Tibial nerve (tissue), 4 donors: ENCODE measurements at regions not wholly inside any gene's neighbourhood (a gene's known extent, or its start where the extent isn't known, plus 50 kb on each side); places are given as distances from the start of the nearest gene placed in this dataset.
"Not testable (repeated sequence)": the region's sequence is repeated elsewhere in the genome, so short reads cannot be mapped to it uniquely, and the experiment has no call there.

ENCODE experiments used
- DNase-seq, 2 donors: peaks; one replicate each; pipeline ENCODE4 v3.0.0-alpha.2; 2019; ENCODE audit warnings: low spot score in 2 of 2
- H3K27ac ChIP-seq, 4 donors: fragments of 200-600 bp; sonication (generic) in 3 of 4; one replicate each; pipeline ENCODE4 v1.5.1; 2017 to 2019; ENCODE audit warnings: mild to moderate bottlenecking in 1 of 4
- H3K27me3 ChIP-seq, 2 donors: fragments of 200-600 bp; sonication (generic) in 1 of 2; one replicate each; pipeline versions ENCODE4 v1.5.1 to v1.6.0; 2017 to 2019
- H3K36me3 ChIP-seq, 3 donors: fragments of 200-600 bp; sonication (generic); one replicate each; pipeline ENCODE4 v1.5.1; 2018 to 2019
- H3K4me1 ChIP-seq, 4 donors: fragments of 200-600 bp; sonication (generic) in 3 of 4; one replicate each; pipeline ENCODE4 v1.5.1; 2017 to 2019
- H3K4me3 ChIP-seq, 4 donors: fragments of 200-600 bp; sonication (generic) in 3 of 4; one replicate each; pipeline ENCODE4 v1.5.1; 2017 to 2019; ENCODE audit warnings: mild to moderate bottlenecking in 1 of 4, moderate library complexity in 1 of 4
- H3K9me3 ChIP-seq, 4 donors: fragments of 200-600 bp; sonication (generic) in 3 of 4; one replicate each; pipeline ENCODE4 v1.5.1; 2017 to 2019
- CTCF ChIP-seq, 5 experiments: fragments of 200-600 bp in 3 of 5; fragments of 450-650 bp in 2 of 5; sonication (generic) in 3 of 5; IDR thresholded peaks; one replicate each; pipeline ENCODE4 v1.5.1; 2016 to 2019; ENCODE audit warnings: antibody characterized with exemption in 5 of 5, mild to moderate bottlenecking in 3 of 5, moderate library complexity in 2 of 5
- EP300 ChIP-seq, 2 donors: sonication (generic); formaldehyde crosslinking; IDR thresholded peaks; one replicate each; pipeline ENCODE4 v1.6.1; 2017; ENCODE audit warnings: antibody characterized with exemption in 2 of 2, mild to moderate bottlenecking in 1 of 2
- POLR2A ChIP-seq, 2 donors: fragments of 450-650 bp; IDR thresholded peaks; one replicate each; pipeline ENCODE4 v1.6.1; 2017; ENCODE audit warnings: antibody characterized with exemption in 2 of 2, mild to moderate bottlenecking in 2 of 2, moderate library complexity in 2 of 2
- WGBS, 2 donors: methylation state at CpG; one replicate each; pipeline ENCODE4 v1.1.5; 2018; 5-methylcytosine and 5-hydroxymethylcytosine counted together

DNA sequence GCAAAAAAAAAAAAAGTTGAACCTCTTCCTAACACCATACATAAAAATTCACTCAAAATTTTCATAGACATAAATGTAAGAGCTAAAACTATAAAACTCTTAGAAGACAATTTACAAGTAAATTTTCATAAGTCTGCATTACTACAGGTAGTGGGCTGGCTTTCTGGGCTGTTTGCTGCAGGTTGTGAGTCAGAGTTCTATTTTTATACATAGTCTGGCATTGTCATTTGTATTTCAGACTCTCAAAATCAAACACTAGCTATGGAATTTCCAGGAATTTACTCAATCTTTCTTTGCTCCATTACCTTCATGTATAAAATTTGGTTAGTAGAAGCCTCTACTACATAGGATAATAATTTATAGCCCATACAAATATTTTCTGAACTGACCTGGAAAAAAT lies 227.2 kb downstream of the COX18 start:
- no peak for DNase-seq
- Histone ChIP-seq H3K27ac (no peak overlapping the region), H3K4me1 (no peaks in the 10 kb centered on the region), H3K4me3 (no peak overlapping the region), H3K36me3 (no peaks in the 10 kb centered on the region), H3K27me3 (no peaks in the 10 kb centered on the region), H3K9me3 (peaks cover 0 to 8% (median 0%) of the 10 kb centered on the region in 4 donors)
- TF ChIP-seq POLR2A (IDR thresholded peaks at IDR 0.05) (no peak), EP300 (IDR thresholded peaks at IDR 0.05) (no peak), CTCF (IDR thresholded peaks at IDR 0.05) (no peak)

DNA sequence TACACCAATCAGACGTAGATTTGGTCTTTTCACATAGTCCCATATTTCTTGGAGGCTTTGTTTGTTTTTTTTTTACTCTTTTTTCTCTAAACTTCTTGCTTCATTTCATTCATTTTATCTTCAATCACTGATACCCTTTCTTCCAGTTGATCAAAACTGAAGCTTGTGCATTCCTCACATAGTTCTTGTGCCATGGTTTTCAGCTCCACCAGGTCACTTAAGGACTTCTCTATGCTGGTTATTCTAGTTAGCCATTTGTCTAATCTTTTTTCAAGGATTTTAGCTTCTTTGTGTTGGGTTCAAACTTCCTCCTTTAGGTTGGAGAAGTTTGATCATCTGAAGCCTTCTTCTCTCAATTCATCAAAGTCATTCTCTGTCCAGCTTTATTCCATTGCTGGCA lies 229.3 kb downstream of the COX18 start:
- H3K4me3 ChIP-seq, H3K27ac ChIP-seq, H3K36me3 ChIP-seq, H3K27me3 ChIP-seq, H3K4me1 ChIP-seq, DNase-seq: not testable (repeated sequence)
- peaks cover 0 to 19% (median 0%) of the 10 kb centered on the region in 4 donors for H3K9me3 ChIP-seq
- WGBS, 2 donors, result 43 to 60% methylated on average over 1 of the region's 1 CpG

DNA sequence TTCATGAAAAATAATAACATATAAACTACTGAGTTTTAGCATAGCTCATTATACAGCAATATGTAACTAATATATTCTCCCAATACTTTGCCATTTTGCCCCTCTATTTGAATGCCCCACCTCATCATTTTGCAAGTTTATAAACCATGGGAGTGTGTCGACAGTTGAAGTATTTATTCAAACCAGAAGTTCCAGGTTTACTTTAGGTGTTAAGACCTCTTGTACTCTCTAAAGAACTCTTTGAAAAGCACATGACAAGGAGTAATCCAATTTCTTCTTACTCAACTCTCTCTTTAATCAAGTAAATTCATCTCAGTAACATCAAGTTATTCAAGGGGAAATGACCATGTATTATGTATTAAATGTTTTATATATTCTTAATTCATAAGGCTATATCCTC lies 240.7 kb downstream of the COX18 start:
- H3K27ac ChIP-seq, result no peak overlapping the region
- no peaks in the 10 kb centered on the region for H3K36me3 ChIP-seq
- TF ChIP-seq POLR2A (IDR thresholded peaks at IDR 0.05) (no peak), CTCF (IDR thresholded peaks at IDR 0.05) (no peak), EP300 (IDR thresholded peaks at IDR 0.05) (no peak)
- H3K4me3 ChIP-seq, result no peak overlapping the region
- no peaks in the 10 kb centered on the region for H3K4me1 ChIP-seq
- WGBS, 2 donors, result 80 to 85% methylated on average over 1 of the region's 1 CpG
- DNase-seq, result no peak
- H3K9me3 ChIP-seq, result peaks cover 0 to 7% (median 2%) of the 10 kb centered on the region in 4 donors
- H3K27me3 ChIP-seq, result no peaks in the 10 kb centered on the region

GRCh38 chr4:72827968-72828367 lies 241.5 kb downstream of the COX18 start:
- Histone ChIP-seq H3K27me3 (no peaks in the 10 kb centered on the region), H3K9me3 (peaks cover 0 to 3% (median under 1%) of the 10 kb centered on the region in 4 donors), H3K36me3 (no peaks in the 10 kb centered on the region), H3K4me3 (no peak overlapping the region), H3K4me1 (no peaks in the 10 kb centered on the region), H3K27ac (no peak overlapping the region)
- TF ChIP-seq CTCF (IDR thresholded peaks at IDR 0.05) (no peak), POLR2A (IDR thresholded peaks at IDR 0.05) (no peak), EP300 (IDR thresholded peaks at IDR 0.05) (no peak)
- DNase-seq, result no peak
- WGBS, 2 donors, result 56 to 59% methylated on average over 1 of the region's 1 CpG

DNA sequence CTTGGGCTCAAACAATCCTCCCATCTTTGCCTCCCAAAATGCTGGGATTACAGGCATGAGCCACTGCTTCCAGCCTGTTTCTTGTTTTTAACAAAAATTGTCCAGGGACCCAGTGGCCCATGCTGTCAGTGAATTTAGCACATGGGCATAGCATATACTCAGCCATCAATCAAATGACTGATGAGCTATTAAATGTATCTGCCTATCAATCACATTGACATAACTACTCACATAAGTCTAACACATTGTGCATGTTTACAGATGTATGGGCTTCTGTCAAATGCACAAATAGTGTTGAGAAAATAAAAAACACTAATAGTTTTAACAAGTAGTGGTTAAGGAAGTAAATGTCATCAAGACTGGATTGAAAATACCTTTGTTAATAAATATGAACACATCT lies 249.4 kb downstream of the COX18 start:
- H3K4me3 ChIP-seq, result no peak overlapping the region
- H3K9me3 ChIP-seq, result no peaks in the 10 kb centered on the region
- no peaks in the 10 kb centered on the region for H3K27me3 ChIP-seq
- DNase-seq, result no peak
- TF ChIP-seq EP300 (IDR thresholded peaks at IDR 0.05) (no peak), CTCF (IDR thresholded peaks at IDR 0.05) (no peak), POLR2A (IDR thresholded peaks at IDR 0.05) (no peak)
- no peaks in the 10 kb centered on the region for H3K4me1 ChIP-seq
- no peak overlapping the region for H3K27ac ChIP-seq
- no peaks in the 10 kb centered on the region for H3K36me3 ChIP-seq

GRCh38 chr4:72817012-72817411 lies 248.0 kb upstream of the ADAMTS3 start:
- DNase-seq, result no peak
- Histone ChIP-seq H3K36me3 (no peaks in the 10 kb centered on the region), H3K4me3 (no peak overlapping the region), H3K9me3 (no peaks in the 10 kb centered on the region), H3K4me1 (no peaks in the 10 kb centered on the region), H3K27me3 (no peaks in the 10 kb centered on the region), H3K27ac (no peak overlapping the region)
- no peak for TF ChIP-seq EP300 (IDR thresholded peaks at IDR 0.05)
- TF ChIP-seq POLR2A (IDR thresholded peaks at IDR 0.05), result no peak
- no peak for TF ChIP-seq CTCF (IDR thresholded peaks at IDR 0.05)
- WGBS, 2 donors, result 83% methylated on average over 1 of the region's 1 CpG
